PC-9 (cell line): ENCODE measurements at regions not wholly inside any gene's neighbourhood (a gene's known extent, or its start where the extent isn't known, plus 50 kb on each side); places are given as distances from the start of the nearest gene placed in this dataset.

Experiments used
- BruUV-seq: library from RNA; stranded (reverse); fragments of 400-500 nt; replicated peaks from 2 replicates; lab custom pipeline; 2021; lab: Mats Ljungman, UMichigan
- CTCF ChIA-PET: fragments of 300-600 bp; sonication (Branson Sonifier 250); formaldehyde crosslinking; loops from one replicate; lab custom pipeline; 2022; ENCODE audit warnings: antibody characterized with exemption; lab: Charles Lee
- POLR2A ChIA-PET: fragments of 300-600 bp; sonication (Branson Sonifier 250); formaldehyde crosslinking; loops from one replicate; lab custom pipeline; 2022; ENCODE audit warnings: antibody characterized with exemption; ENCODE audit not compliant: unreplicated experiment; lab: Charles Lee
- DNase-seq, 2 experiments: peaks; one replicate each; pipeline versions ENCODE4 v3.0.0 to v3.0.0-alpha.2; 2015 to 2022; ENCODE audit warnings: mixed read lengths in 1 of 2
- H2AFZ ChIP-seq: fragments of 200-600 bp; sonication (generic); 2 replicates; pipeline ENCODE4 v1.8.1; 2017; ENCODE audit warnings: antibody characterized with exemption
- H3F3A ChIP-seq: fragments of 200-600 bp; sonication (generic); 2 replicates; pipeline ENCODE4 v1.8.1; 2017; ENCODE audit warnings: antibody characterized with exemption, mild to moderate bottlenecking, low read depth; ENCODE audit not compliant: insufficient read depth
- H3K27ac ChIP-seq: fragments of 200-600 bp; sonication (generic); 2 replicates; pipeline ENCODE4 v1.6.1; 2016; ENCODE audit warnings: mixed run types
- H3K27me3 ChIP-seq: fragments of 200-600 bp; sonication (generic); 2 replicates; pipeline ENCODE4 v1.6.1; 2016; ENCODE audit warnings: low read depth, mixed run types; ENCODE audit not compliant: insufficient read depth
- H3K36me3 ChIP-seq: fragments of 200-600 bp; sonication (generic); 2 replicates; pipeline ENCODE4 v1.6.1; 2016; ENCODE audit warnings: low read depth, mixed run types
- H3K4me1 ChIP-seq: fragments of 200-600 bp; sonication (generic); replicated peaks from 2 replicates; pipeline ENCODE4 v1.6.1; 2016; ENCODE audit warnings: mixed run types; ENCODE audit not compliant: insufficient read depth
- H3K4me2 ChIP-seq: fragments of 200-600 bp; sonication (generic); 2 replicates; pipeline ENCODE4 v1.6.1; 2017; ENCODE audit warnings: mixed run types
- H3K4me3 ChIP-seq: fragments of 200-600 bp; sonication (generic); 2 replicates; pipeline ENCODE4 v1.6.1; 2016; ENCODE audit warnings: mixed run types
- H3K79me2 ChIP-seq: fragments of 200-600 bp; sonication (generic); 2 replicates; pipeline ENCODE4 v1.6.1; 2017; ENCODE audit warnings: low read depth, mixed run types
- H3K9me2 ChIP-seq: fragments of 200-600 bp; sonication (generic); 2 replicates; pipeline ENCODE4 v1.8.1; 2017; ENCODE audit warnings: mild to moderate bottlenecking; ENCODE audit not compliant: insufficient read depth
- H3K9me3 ChIP-seq: fragments of 200-600 bp; sonication (generic); 2 replicates; pipeline ENCODE4 v1.8.1; 2016; ENCODE audit warnings: low read depth; ENCODE audit not compliant: insufficient read depth
- H4K20me1 ChIP-seq: fragments of 200-600 bp; sonication (generic); 2 replicates; pipeline ENCODE4 v1.8.1; 2017; ENCODE audit not compliant: insufficient read depth
- CTCF ChIP-seq: fragments of 200-600 bp; sonication (generic); conservative IDR thresholded peaks from 2 replicates; pipeline ENCODE4 v1.6.1; 2017; ENCODE audit warnings: mixed run types, antibody characterized with exemption, mild to moderate bottlenecking, moderate library complexity
- EZH2 ChIP-seq: fragments of 200-600 bp; sonication (generic); IDR thresholded peaks from 2 replicates; pipeline ENCODE4 v1.8.0; 2017; ENCODE audit warnings: antibody characterized with exemption, low read depth
- intact Hi-C: fragments of 100-400 bp; cut with micrococcal nuclease; formaldehyde crosslinking; loops from one replicate; pipeline ENCODE4 v1.10.0; 2022; ENCODE audit not compliant: unreplicated experiment

DNA sequence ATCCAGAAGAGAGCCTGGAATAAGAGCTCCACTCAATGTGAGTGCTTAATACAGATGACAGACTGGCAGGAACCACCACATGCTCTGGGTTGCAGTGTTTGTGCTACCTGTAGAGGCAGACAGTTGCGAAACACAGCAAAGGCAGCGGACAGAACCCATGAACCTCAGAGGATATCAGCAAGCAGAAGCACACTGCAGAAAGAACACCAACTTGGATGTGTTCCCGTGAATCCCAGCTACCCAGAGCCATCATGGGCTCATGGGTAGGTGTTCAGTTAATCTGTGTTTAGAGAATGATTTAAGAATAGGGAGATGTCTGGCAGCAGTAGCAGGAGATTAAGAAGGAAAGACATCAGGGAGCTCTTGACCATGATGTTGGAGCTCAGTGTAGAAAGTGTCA, 133.3 kb upstream of the FOXQ1 start:
- Histone ChIP-seq H3K79me2 (no peaks in the 10 kb centered on the region), H2AFZ (no peak overlapping the region), H3K4me2 (no peak overlapping the region), H3F3A (no peaks in the 10 kb centered on the region), H3K27ac (no peak overlapping the region), H4K20me1 (no peaks in the 10 kb centered on the region), H3K27me3 (no peaks in the 10 kb centered on the region), H3K4me3 (no peak overlapping the region), H3K9me3 (no peaks in the 10 kb centered on the region), H3K4me1 (0 out of 2 replicates have a peak, but pooled peaks cover 4% of the 10 kb centered on the region), H3K36me3 (no peaks in the 10 kb centered on the region), H3K9me2 (no peaks in the 10 kb centered on the region)
- intact Hi-C loops, result no loop called here
- DNase-seq, result no peak
- TF ChIP-seq CTCF, result no peak
- TF ChIP-seq EZH2, result no peak
- BruUV-seq, result no TSS peak
- POLR2A ChIA-PET, result no interaction called here
- CTCF ChIA-PET, result interaction anchor here (0.6 to 0.7 kb wide), 2 partner anchors 13 to 2000 kb away, joined by 3 to 6 read pairs; no protein-coding TSS in a partner anchor

- BruUV-seq, result no TSS peak
- no peak for DNase-seq
- no peaks in the 10 kb centered on the region for H3F3A ChIP-seq
- ChIA-PET POLR2A (no interaction called here), CTCF (no interaction called here)
- H2AFZ ChIP-seq, result no peak overlapping the region
- H3K36me3 ChIP-seq, result no peaks in the 10 kb centered on the region
- no peak for TF ChIP-seq CTCF
- no peak for TF ChIP-seq EZH2
- H3K27ac ChIP-seq, result no peak overlapping the region
- H4K20me1 ChIP-seq, result no peaks in the 10 kb centered on the region
- no peaks in the 10 kb centered on the region for H3K9me3 ChIP-seq
- no peaks in the 10 kb centered on the region for H3K27me3 ChIP-seq
- H3K9me2 ChIP-seq, result no peaks in the 10 kb centered on the region
- H3K4me2 ChIP-seq, result no peak overlapping the region
- H3K4me1 ChIP-seq, result no peaks in the 10 kb centered on the region
- intact Hi-C loops, result no loop called here
- H3K4me3 ChIP-seq, result no peak overlapping the region
- H3K79me2 ChIP-seq, result no peaks in the 10 kb centered on the region
Observed at GRCh38 chr6:1176567-1176966, 135.3 kb upstream of the FOXQ1 start.

DNA sequence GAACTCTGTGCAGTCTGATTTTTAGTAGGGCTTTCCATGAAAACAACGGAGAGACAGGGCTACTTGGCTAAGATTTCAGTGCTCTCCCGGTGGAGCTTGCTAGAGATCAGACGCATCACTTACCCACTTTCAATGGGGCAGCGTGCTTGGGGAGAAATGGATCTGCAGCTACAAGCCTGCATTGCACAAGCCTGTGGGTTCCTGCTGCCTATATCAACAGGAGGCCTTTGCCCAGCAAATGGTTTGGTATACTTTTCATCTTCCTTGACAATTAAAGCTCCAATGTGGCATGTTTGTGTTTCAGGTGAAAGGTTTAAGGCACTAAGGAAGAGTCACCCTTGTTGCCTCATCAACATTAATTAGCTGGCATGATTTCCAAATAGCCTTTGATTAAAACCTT, 136.0 kb upstream of the FOXQ1 start:
- CTCF ChIA-PET, result no interaction called here
- BruUV-seq, result no TSS peak
- no peak overlapping the region for H3K4me3 ChIP-seq

More for the DNA sequence above, 136.0 kb upstream of the FOXQ1 start:
- H4K20me1 ChIP-seq, result no peaks in the 10 kb centered on the region
- H3K4me2 ChIP-seq, result no peak overlapping the region
- no peak overlapping the region for H3K27ac ChIP-seq
- no peaks in the 10 kb centered on the region for H3K4me1 ChIP-seq
- no peaks in the 10 kb centered on the region for H3K79me2 ChIP-seq
- intact Hi-C loops, result no loop called here
- DNase-seq, result no peak
- H3K27me3 ChIP-seq, result no peaks in the 10 kb centered on the region
- POLR2A ChIA-PET, result no interaction called here
- H3K36me3 ChIP-seq, result no peaks in the 10 kb centered on the region
- H3K9me2 ChIP-seq, result no peaks in the 10 kb centered on the region
- TF ChIP-seq CTCF (no peak), EZH2 (no peak)
- no peak overlapping the region for H2AFZ ChIP-seq
- H3F3A ChIP-seq, result no peaks in the 10 kb centered on the region
- no peaks in the 10 kb centered on the region for H3K9me3 ChIP-seq
